HG02943 (cell line): ENCODE measurements at regions not wholly inside any gene's neighbourhood (a gene's known extent, or its start where the extent isn't known, plus 50 kb on each side); places are given as distances from the start of the nearest gene placed in this dataset.
"Not testable (repeated sequence)": the region's sequence is repeated elsewhere in the genome, so short reads cannot be mapped to it uniquely, and the experiment has no call there.

ENCODE experiments used
- ATAC-seq: cut with Tn5 transposase; IDR thresholded peaks from one replicate; pipeline ENCODE4 v1.9.1; 2021; ENCODE audit warnings: mild to moderate bottlenecking, low read depth, moderate library complexity; ENCODE audit not compliant: unreplicated experiment

GRCh38 chr9:107855164-107855563 lies 365.6 kb upstream of the KLF4 start:
- no peak for ATAC-seq

GRCh38 chr9:107853461-107853860 lies 363.9 kb upstream of the KLF4 start:
- no peak for ATAC-seq

GRCh38 chr9:107852891-107853290 lies 363.3 kb upstream of the KLF4 start:
- no peak for ATAC-seq

GRCh38 chr9:107850653-107851052 lies 361.1 kb upstream of the KLF4 start:
- no peak for ATAC-seq

DNA sequence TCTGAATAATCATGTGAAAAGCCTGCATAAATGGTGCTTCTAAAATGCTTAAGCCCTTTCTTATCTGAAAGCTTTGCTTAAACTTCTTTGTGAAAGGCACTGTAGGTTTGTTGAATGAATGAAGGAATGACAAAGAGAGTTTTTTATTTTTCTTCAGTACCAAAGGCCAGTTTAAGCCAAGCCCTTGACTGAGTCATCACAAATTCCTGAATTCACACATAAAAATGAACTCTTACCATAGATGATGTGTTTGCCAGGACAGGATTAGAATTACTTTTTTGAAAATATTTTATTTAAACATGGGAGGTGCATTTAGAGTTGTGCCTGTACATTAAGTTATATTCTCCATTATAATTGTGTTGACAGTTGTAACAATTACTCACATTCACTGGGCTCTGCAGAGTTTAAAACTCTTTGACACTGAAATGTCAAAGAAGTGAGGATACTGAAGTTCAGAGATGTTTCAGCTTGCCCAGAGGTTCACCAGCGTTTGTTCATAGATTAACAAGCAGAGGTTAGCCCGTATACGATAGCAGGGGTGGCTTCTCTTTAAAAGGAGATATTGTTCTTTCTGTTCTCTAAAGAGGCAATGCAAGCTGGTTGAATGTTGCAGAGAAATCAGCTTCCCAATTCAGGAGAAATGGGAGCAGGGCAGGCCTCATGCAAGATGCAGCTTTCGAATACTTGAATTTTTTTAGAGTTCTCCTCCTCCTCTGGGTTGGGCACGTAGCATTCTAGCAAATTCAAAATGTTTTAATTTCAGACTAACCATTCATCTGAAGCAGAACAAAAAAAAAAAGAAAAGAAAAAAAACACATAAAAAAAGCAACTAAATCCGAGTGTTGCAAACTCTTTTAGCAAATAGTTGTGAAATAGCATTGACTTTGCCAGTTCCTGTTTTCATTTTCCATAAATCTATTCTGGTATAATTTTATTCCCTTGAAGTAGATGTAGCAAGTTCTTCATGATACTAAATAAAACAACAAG lies 358.7 kb upstream of the KLF4 start:
- ATAC-seq: no peak

DNA sequence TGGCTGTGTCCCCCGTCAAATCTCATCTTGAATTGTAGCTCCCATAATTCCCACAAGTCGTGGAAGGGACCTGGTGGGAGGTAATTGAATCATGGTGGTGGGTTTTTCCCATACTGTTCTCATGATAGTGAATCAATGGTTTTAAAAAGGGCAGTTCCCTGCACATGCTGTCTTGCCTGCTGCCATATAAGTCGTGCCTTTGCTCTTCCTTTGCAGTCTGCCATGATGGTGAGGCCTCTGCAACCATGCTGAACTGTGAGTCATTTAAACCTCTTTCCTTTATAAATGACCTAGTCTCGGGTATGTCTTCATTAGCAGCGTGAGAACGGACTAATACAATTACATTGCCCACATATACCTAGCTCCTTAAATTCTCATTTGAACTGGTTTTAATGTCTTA lies 353.0 kb upstream of the KLF4 start:
- ATAC-seq: no peak

DNA sequence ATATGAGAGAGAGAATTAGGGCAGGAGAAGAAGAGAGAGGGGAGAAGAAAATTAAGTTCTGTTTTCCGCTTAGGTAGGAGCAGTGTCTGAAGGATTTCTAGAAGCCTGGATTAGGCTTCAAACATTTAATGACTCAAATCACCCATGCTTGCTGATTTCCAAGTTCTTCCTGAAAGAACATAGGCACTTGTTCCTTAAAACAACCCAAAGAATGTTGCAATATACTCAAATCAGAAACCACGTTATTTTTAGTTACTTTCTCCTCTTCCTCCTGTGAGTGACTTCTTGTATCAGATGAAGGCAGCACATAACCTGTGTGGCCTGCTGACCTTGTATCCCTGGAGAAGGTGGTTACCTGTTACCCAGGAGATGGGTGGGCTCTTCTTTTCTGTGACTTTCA lies 351.5 kb upstream of the KLF4 start:
- ATAC-seq: no peak

- no peak for ATAC-seq
Observed at GRCh38 chr9:107839371-107839770, 349.8 kb upstream of the KLF4 start.

DNA sequence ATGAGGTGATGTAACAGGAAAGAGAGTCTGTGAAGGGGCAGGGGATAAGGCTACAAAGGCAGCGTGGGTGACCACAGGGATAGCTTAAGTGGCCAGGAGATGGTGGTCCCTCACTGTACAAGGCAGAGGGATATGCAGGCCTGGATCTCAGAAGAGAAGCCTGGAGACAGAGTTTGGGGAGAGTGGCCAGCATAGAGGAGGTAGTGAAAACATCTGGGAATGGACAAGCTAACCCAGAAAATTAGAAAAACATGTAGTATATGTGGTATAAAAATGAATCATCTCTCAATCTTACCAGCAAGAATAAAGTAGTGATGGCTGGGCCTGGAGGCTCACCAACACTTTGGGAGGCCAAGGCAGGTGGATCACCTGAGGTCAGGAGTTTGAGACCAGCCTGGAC lies 349.2 kb upstream of the KLF4 start:
- ATAC-seq: no peak

GRCh38 chr9:107836300-107836699 lies 346.7 kb upstream of the KLF4 start:
- no peak for ATAC-seq

DNA sequence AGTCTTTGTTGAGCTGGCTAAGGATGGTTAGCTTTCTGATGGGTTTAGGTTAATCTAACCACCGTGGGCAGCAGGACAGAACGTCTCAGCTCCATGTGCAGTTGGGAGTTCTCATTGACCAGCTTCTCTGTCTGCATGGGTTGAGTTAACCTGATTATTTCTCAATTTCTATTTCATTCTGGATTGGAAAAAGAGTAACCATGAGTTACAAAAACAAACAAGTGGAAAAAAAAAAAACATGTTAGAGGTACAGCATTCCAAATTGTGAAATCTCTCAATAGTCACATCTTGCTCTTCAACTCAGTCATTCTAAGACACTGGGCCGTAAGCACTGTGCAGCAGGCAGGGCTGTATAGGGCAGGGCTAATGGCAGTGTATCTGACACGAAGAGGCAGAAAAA lies 343.7 kb upstream of the KLF4 start:
- no peak for ATAC-seq

GRCh38 chr9:107832871-107833270 lies 343.3 kb upstream of the KLF4 start:
- no peak for ATAC-seq

GRCh38 chr9:107830479-107830878 lies 340.9 kb upstream of the KLF4 start:
- no peak for ATAC-seq

- ATAC-seq: no peak
Observed at GRCh38 chr9:107827884-107828283, 338.3 kb upstream of the KLF4 start.

- no peak for ATAC-seq
Observed at GRCh38 chr9:107827304-107827703, 337.7 kb upstream of the KLF4 start.

- ATAC-seq: not testable (repeated sequence)
Observed at GRCh38 chr9:107826688-107826983, 337.1 kb upstream of the KLF4 start.

GRCh38 chr9:107824556-107824955 lies 335.0 kb upstream of the KLF4 start:
- ATAC-seq: no peak

- ATAC-seq: no peak
Observed at GRCh38 chr9:107819772-107820565, 330.4 kb upstream of the KLF4 start.

DNA sequence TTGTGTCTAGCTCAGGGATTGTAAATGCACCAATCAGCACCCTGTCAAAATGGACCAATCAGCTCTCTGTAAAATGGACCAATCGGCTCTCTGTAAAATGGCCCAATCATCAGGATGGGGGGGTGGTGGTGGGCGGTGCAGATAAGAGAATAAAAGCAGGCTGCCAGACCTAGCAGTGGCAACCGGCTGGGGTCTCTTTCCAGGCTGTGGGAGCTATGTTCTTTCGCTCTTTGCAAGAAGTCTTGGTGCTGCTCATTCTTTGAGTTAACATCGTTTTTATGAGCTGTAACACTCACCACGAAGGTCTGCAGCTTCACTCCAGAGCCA lies 328.9 kb upstream of the KLF4 start:
- ATAC-seq: not testable (repeated sequence)

DNA sequence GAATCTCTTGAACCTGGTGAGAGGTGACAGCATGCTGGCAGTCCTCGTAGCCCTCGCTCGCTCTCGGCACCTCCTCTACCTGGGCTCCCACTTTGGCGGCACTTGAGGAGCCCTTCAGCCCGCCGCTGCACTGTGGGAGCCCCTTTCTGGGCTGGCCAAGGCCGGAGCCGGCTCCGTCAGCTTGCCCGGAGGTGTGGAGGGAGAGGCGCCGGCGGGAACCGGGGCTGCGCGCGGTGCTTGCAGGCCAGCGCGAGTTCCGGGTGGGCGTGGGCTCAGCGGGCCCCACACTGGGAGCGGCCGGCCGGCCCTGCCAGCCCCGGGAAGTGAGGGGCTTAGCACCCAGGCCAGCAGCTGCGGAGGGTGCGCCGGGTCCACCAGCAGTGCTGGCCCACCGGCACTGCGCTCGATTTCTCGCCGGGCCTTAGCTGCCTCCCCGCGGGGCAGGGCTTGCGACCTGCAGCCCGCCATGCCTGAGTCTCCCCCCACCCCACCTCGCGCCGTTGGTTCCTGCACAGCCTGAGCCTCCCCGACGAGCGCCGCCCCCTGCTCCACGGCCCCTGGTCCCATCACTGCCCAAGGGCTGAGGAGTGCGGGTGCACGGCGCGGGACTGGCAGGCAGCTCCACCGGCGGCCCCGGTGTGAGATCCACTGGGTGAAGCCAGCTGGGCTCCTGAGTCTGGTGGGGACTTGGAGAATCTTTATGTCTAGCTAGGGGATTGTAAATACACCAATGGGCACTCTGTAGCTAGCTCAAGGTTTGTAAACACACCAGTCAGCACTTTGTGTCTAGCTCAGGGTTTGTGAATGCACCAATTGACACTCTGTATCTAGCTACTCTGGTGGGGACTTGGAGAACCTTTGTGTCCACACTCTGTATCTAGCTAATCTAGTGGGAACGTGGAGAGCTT lies 328.3 kb upstream of the KLF4 start:
- ATAC-seq: not testable (repeated sequence)

GRCh38 chr9:107816561-107817021 lies 327.0 kb upstream of the KLF4 start:
- ATAC-seq: no peak
